ENCODE measurements at regions not wholly inside any gene's neighbourhood (a gene's known extent, or its start where the extent isn't known, plus 50 kb on each side); places are given as distances from the start of the nearest gene placed in this dataset.

DNA sequence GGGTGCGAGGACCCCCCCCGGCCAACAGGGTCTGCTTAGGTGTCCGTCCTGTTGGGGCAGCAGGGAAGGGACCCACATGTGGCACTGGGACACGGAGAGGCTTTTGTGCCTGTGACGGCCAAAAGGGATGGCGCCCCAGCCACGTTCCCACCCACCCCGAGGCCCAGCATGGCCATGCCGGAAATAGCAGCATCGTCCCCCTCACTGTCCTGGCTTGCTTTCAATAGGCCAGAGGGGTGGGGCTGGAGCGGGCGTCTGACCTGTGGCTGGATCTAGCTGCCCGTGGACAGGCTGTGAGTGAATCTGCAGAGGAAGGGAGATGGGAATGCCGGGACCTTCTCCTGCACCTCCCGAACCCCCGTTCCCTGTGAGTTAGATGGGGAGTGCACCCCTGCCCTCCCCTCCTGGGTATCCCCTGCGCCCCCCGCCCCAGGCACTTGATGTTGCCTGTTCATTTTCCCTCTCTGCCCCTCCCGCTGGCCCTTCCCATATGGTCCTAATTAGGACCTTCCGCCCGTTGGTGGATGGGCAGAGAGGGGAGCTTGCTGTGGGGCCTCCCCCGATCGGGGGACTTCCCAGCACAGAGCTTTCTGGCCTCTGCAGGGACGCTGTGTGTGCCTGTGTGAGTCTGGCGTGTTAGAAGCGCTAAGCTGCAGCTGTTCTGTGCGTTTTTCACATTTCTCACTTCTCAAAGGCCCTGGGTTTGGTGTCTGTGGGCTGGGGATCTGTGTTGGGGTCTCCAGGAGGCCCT is 292.8 kb downstream of the SEC14L1 start:
- DNase-seq (ENCODE audit: extremely low read depth, insufficient read length), result no peak
- TF ChIP-seq, protein P1, sequence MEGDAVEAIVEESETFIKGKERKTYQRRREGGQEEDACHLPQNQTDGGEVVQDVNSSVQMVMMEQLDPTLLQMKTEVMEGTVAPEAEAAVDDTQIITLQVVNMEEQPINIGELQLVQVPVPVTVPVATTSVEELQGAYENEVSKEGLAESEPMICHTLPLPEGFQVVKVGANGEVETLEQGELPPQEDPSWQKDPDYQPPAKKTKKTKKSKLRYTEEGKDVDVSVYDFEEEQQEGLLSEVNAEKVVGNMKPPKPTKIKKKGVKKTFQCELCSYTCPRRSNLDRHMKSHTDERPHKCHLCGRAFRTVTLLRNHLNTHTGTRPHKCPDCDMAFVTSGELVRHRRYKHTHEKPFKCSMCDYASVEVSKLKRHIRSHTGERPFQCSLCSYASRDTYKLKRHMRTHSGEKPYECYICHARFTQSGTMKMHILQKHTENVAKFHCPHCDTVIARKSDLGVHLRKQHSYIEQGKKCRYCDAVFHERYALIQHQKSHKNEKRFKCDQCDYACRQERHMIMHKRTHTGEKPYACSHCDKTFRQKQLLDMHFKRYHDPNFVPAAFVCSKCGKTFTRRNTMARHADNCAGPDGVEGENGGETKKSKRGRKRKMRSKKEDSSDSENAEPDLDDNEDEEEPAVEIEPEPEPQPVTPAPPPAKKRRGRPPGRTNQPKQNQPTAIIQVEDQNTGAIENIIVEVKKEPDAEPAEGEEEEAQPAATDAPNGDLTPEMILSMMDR (IDR thresholded peaks at IDR 0.05; ENCODE audit: insufficient read depth, low read length, poor library complexity, severe bottlenecking), result no peak
- Histone ChIP-seq H3K4me3 (replicated peaks; ENCODE audit: low read depth, low read length) (no peak overlapping the region; the same call in 1 of the 2 replicates), H3K27me3 (replicated peaks; ENCODE audit: control insufficient read depth, insufficient read depth, low read length) (no peaks in the 10 kb centered on the region), H3K36me3 (ENCODE audit: control insufficient read depth, insufficient read depth, low read length) (peaks cover 2% of the 10 kb centered on the region)

GRCh38 chr17:77434136-77435114 is 293.7 kb downstream of the SEC14L1 start:
- no peaks in the 10 kb centered on the region for H3K27me3 ChIP-seq (replicated peaks; ENCODE audit: control insufficient read depth, insufficient read depth, low read length)
- no peak overlapping the region for H3K4me3 ChIP-seq (replicated peaks; ENCODE audit: low read depth, low read length)
- no peak for DNase-seq (ENCODE audit: extremely low read depth, insufficient read length)
- H3K36me3 ChIP-seq (ENCODE audit: control insufficient read depth, insufficient read depth, low read length), result peaks cover 2% of the 10 kb centered on the region; the same call in 1 of the 2 replicates
- TF ChIP-seq, protein P1 (IDR thresholded peaks at IDR 0.05; ENCODE audit: insufficient read depth, low read length, poor library complexity, severe bottlenecking), result no peak

DNA sequence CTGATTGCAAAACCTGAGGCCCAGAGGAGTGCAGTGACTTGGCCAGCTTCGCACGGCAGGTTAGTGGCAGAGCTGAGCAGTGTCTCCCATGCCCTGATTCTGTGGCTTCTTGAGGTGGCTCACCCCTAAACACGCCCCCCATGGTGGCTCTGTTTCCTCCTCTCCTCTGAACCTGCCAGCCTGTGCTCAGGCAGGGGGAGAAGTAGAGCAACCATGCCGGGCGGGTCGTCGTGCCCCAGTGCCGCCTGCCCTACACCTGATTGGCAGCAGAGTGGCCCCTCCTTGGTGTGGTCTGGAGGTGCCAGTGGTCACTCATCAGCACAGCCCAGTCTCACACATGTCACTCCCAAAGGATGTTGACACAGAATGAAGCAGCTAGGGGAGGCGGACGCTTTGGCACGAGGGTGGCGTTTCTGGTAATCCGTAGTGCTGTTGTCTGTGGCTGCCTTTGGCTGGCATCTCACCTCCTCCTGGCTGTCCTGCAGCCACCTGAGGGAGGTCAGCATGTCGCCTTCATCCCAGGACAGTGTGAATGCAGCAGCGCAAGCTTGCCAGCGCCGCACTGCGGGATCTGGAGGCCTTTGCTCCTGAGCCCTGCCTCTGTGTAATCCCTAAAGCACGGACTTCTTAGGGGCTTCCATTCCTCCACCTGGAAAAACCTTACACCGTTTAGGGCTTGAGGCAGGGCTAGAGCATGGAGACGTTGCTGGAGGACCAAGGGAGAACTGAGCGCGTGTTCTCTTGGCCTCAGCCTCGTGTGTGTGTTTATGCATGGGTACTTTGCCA is 294.7 kb downstream of the SEC14L1 start:
- H3K4me3 ChIP-seq (replicated peaks; ENCODE audit: low read depth, low read length), result no peak overlapping the region
- no peaks in the 10 kb centered on the region for H3K27me3 ChIP-seq (replicated peaks; ENCODE audit: control insufficient read depth, insufficient read depth, low read length)
- no peak for DNase-seq (ENCODE audit: extremely low read depth, insufficient read length)
- TF ChIP-seq, protein P1 (IDR thresholded peaks at IDR 0.05; ENCODE audit: insufficient read depth, low read length, poor library complexity, severe bottlenecking), result no peak
- H3K36me3 ChIP-seq (ENCODE audit: control insufficient read depth, insufficient read depth, low read length), result peaks cover 2% of the 10 kb centered on the region; the same call in 1 of the 2 replicates

- Histone ChIP-seq H3K36me3 (ENCODE audit: control insufficient read depth, insufficient read depth, low read length) (peaks cover 2% of the 10 kb centered on the region; the same call in 1 of the 2 replicates), H3K4me3 (replicated peaks; ENCODE audit: low read depth, low read length) (no peak overlapping the region), H3K27me3 (replicated peaks; ENCODE audit: control insufficient read depth, insufficient read depth, low read length) (no peaks in the 10 kb centered on the region)
- TF ChIP-seq, protein P1 (IDR thresholded peaks at IDR 0.05; ENCODE audit: insufficient read depth, low read length, poor library complexity, severe bottlenecking), result no peak
- DNase-seq (ENCODE audit: extremely low read depth, insufficient read length), result no peak
These were observed 295.3 kb downstream of the SEC14L1 start for GRCh38 chr17:77436058-77436442.

DNA sequence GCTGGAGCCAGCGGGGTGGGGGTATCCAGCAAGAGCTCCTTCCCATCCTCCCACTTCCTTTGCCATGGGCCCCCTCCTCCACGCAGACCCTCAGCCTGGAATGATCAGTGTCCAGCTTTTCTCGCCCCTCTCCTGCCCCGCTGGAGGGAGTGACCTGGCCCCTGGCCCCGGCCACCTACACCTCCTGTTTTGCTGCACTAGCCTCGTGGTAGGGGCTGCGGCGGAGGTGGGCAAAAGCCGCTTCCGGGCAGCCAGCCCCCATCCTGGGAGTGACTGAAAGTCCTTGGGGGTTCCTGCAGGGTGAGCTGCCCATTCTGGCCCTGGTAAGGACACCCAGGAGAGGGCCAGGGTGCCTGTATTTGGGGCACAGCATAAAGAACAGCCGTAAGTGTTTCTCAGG is 295.7 kb downstream of the SEC14L1 start:
- H3K27me3 ChIP-seq (replicated peaks; ENCODE audit: control insufficient read depth, insufficient read depth, low read length), result no peaks in the 10 kb centered on the region
- H3K36me3 ChIP-seq (ENCODE audit: control insufficient read depth, insufficient read depth, low read length), result peaks cover 2% of the 10 kb centered on the region; the same call in 1 of the 2 replicates
- no peak for DNase-seq (ENCODE audit: extremely low read depth, insufficient read length)
- TF ChIP-seq, protein P1 (IDR thresholded peaks at IDR 0.05; ENCODE audit: insufficient read depth, low read length, poor library complexity, severe bottlenecking), result no peak
- no peak overlapping the region for H3K4me3 ChIP-seq (replicated peaks; ENCODE audit: low read depth, low read length)

Measured in GM06990 (cell line).